H9 (cell line): ENCODE measurements at regions not wholly inside any gene's neighbourhood (a gene's known extent, or its start where the extent isn't known, plus 50 kb on each side); places are given as distances from the start of the nearest gene placed in this dataset.

Experiments used
- DNase-seq: peaks from one replicate; pipeline ENCODE4 v3.0.0-alpha.2; 2017
- H2AFZ ChIP-seq: one replicate; pipeline ENCODE4 v1.6.1; 2013; ENCODE audit warnings: mild to moderate bottlenecking, low read length, control low read depth, moderate library complexity
- H2AK5ac ChIP-seq: 2 replicates; pipeline ENCODE4 v1.6.1; 2013; ENCODE audit warnings: low read length, control low read depth, mixed read lengths; ENCODE audit not compliant: insufficient read length
- H2BK120ac ChIP-seq: one replicate; pipeline ENCODE4 v1.6.1; 2013; ENCODE audit warnings: low read depth, mild to moderate bottlenecking, low read length, control low read depth, inconsistent platforms; ENCODE audit not compliant: poor library complexity, severe bottlenecking
- H2BK12ac ChIP-seq: 2 replicates; pipeline ENCODE4 v1.6.1; 2013; ENCODE audit warnings: low read length, control low read depth, mixed read lengths, low read depth; ENCODE audit not compliant: insufficient read length
- H2BK15ac ChIP-seq: 2 replicates; pipeline ENCODE4 v1.6.1; 2013; ENCODE audit warnings: low read depth, low read length, control low read depth
- H2BK20ac ChIP-seq: one replicate; pipeline ENCODE4 v1.6.1; 2013; ENCODE audit warnings: low read depth, mild to moderate bottlenecking, low read length, control low read depth, inconsistent platforms; ENCODE audit not compliant: poor library complexity, severe bottlenecking
- H2BK5ac ChIP-seq: 2 replicates; pipeline ENCODE4 v1.6.1; 2013; ENCODE audit warnings: low read length, control low read depth, mixed read lengths; ENCODE audit not compliant: insufficient read length
- H3K14ac ChIP-seq: 2 replicates; pipeline ENCODE4 v1.6.1; 2013; ENCODE audit warnings: low read length, control low read depth; ENCODE audit not compliant: insufficient read depth
- H3K18ac ChIP-seq: 2 replicates; pipeline ENCODE4 v1.6.1; 2013; ENCODE audit warnings: low read depth, mild to moderate bottlenecking, mixed read lengths, low read length, control low read depth; ENCODE audit not compliant: insufficient read length
- H3K23ac ChIP-seq: 2 replicates; pipeline ENCODE4 v1.6.1; 2013; ENCODE audit warnings: low read length, control low read depth, mixed read lengths, low read depth; ENCODE audit not compliant: insufficient read length
- H3K23me2 ChIP-seq: 2 replicates; pipeline ENCODE4 v1.6.1; 2013; ENCODE audit warnings: low read depth, mild to moderate bottlenecking, mixed read lengths, low read length, control low read depth; ENCODE audit not compliant: insufficient read length, poor library complexity, severe bottlenecking
- H3K27ac ChIP-seq: 2 replicates; pipeline ENCODE4 v1.5.1; 2013; ENCODE audit warnings: low read length, control low read depth, mixed read lengths, low read depth; ENCODE audit not compliant: insufficient read length
- H3K27me3 ChIP-seq: 2 replicates; pipeline ENCODE4 v1.6.1; 2013; ENCODE audit warnings: low read length, control low read depth, inconsistent platforms; ENCODE audit not compliant: insufficient read depth
- H3K4ac ChIP-seq: 2 replicates; pipeline ENCODE4 v1.6.1; 2013; ENCODE audit warnings: low read depth, mild to moderate bottlenecking, control low read depth, inconsistent platforms, low read length, moderate library complexity
- H3K4me1 ChIP-seq: 2 replicates; pipeline ENCODE4 v1.6.1; 2013; ENCODE audit warnings: low read length, control low read depth, inconsistent platforms; ENCODE audit not compliant: insufficient read depth
- H3K4me2 ChIP-seq: 2 replicates; pipeline ENCODE4 v1.6.1; 2013; ENCODE audit warnings: low read length, control low read depth, mixed read lengths; ENCODE audit not compliant: insufficient read length, insufficient read depth
- H3K56ac ChIP-seq: 2 replicates; pipeline ENCODE4 v1.6.1; 2013; ENCODE audit warnings: low read depth, mild to moderate bottlenecking, mixed read lengths, low read length, control low read depth; ENCODE audit not compliant: insufficient read length
- H3K79me1 ChIP-seq: 2 replicates; pipeline ENCODE4 v1.6.1; 2013; ENCODE audit warnings: low read depth, mild to moderate bottlenecking, moderate library complexity, low read length, control low read depth, inconsistent platforms; ENCODE audit not compliant: insufficient read depth, poor library complexity, severe bottlenecking
- H3K79me2 ChIP-seq: 2 replicates; pipeline ENCODE4 v1.6.1; 2013; ENCODE audit warnings: low read length, control low read depth, inconsistent platforms; ENCODE audit not compliant: insufficient read depth
- H3K9ac ChIP-seq: 2 replicates; pipeline ENCODE4 v1.6.1; 2013; ENCODE audit warnings: low read length, control low read depth, mixed read lengths; ENCODE audit not compliant: insufficient read length; ENCODE audit errors: extremely low read depth
- H3K9me3 ChIP-seq: one replicate; pipeline ENCODE4 v1.6.1; 2013; ENCODE audit warnings: low read depth, low read length, inconsistent platforms; ENCODE audit not compliant: control insufficient read depth
- H3T11ph ChIP-seq: one replicate; pipeline ENCODE4 v1.6.1; 2013; ENCODE audit warnings: mild to moderate bottlenecking, low read length, control low read depth, inconsistent platforms
- H4K20me1 ChIP-seq: one replicate; pipeline ENCODE4 v1.6.1; 2013; ENCODE audit not compliant: control insufficient read depth, insufficient read length, insufficient read depth
- H4K5ac ChIP-seq: 2 replicates; pipeline ENCODE4 v1.6.1; 2013; ENCODE audit warnings: low read depth, mild to moderate bottlenecking, mixed read lengths, low read length, control low read depth; ENCODE audit not compliant: insufficient read length
- H4K8ac ChIP-seq: replicated peaks from 2 replicates; pipeline ENCODE4 v1.6.1; 2013; ENCODE audit warnings: low read length, control low read depth, mixed read lengths, low read depth; ENCODE audit not compliant: insufficient read length
- H4K91ac ChIP-seq: 2 replicates; pipeline ENCODE4 v1.6.1; 2013; ENCODE audit warnings: low read depth, mild to moderate bottlenecking, moderate library complexity, mixed read lengths, low read length, control low read depth; ENCODE audit not compliant: insufficient read length
- H3K27ac Mint-ChIP-seq, 3 experiments: 2 replicates in 2 of 3; 3 replicates in 1 of 3; pipeline ENCODE4 v1.8.0; 2020 to 2021; ENCODE audit warnings: mixed read lengths in 3 of 3, mild to moderate bottlenecking in 1 of 3, moderate library complexity in 1 of 3
- H3K27me3 Mint-ChIP-seq: 2 replicates; pipeline ENCODE4 v1.8.0; 2021; ENCODE audit warnings: low read depth, mild to moderate bottlenecking, moderate library complexity, mixed read lengths
- H3K36me3 Mint-ChIP-seq, 3 experiments: 2 replicates in 2 of 3; 3 replicates in 1 of 3; pipeline ENCODE4 v1.8.0; 2020 to 2021; ENCODE audit warnings: low read depth in 3 of 3, mixed read lengths in 3 of 3; ENCODE audit not compliant: insufficient read depth in 1 of 3
- H3K4me1 Mint-ChIP-seq, 2 experiments: 2 replicates each; pipeline ENCODE4 v1.8.0; 2020; ENCODE audit warnings: mixed read lengths in 2 of 2
- H3K4me3 Mint-ChIP-seq, 2 experiments: 2 replicates in 1 of 2; 3 replicates in 1 of 2; pipeline ENCODE4 v1.8.0; 2020 to 2021; ENCODE audit warnings: mild to moderate bottlenecking in 2 of 2, mixed read lengths in 2 of 2, moderate library complexity in 1 of 2
- H3K9me3 Mint-ChIP-seq, 2 experiments: 2 replicates in 1 of 2; 3 replicates in 1 of 2; pipeline ENCODE4 v1.8.0; 2020; ENCODE audit warnings: mild to moderate bottlenecking in 2 of 2, mixed read lengths in 2 of 2, moderate library complexity in 1 of 2
- CTCF ChIP-seq: fragments of 200-600 bp; sonication (generic); conservative IDR thresholded peaks from 3 replicates; pipeline ENCODE4 v1.8.0; 2021; ENCODE audit warnings: antibody characterized with exemption, mild to moderate bottlenecking
- WGBS: extraction: QIAGEN DNeasy Blood & Tissue Kit; methylation state at CpG from one replicate; pipeline ENCODE4 v1.1.7; 2013; ENCODE audit warnings: missing lambda C conversion rate, low lambda C conversion rate, mixed read lengths; ENCODE audit not compliant: insufficient read length; ENCODE audit errors: extremely low coverage; 5-methylcytosine and 5-hydroxymethylcytosine counted together

- no peaks in the 10 kb centered on the region for H3K23me2 ChIP-seq
- no peak overlapping the region for H3T11ph ChIP-seq
- no peak overlapping the region for H3K14ac ChIP-seq
- DNase-seq: no peak
- H4K5ac ChIP-seq: no peak overlapping the region
- H2BK120ac ChIP-seq: no peak overlapping the region
- peaks cover 4 to 5% of the 10 kb centered on the region in 2 experiments for H3K4me1 Mint-ChIP-seq
- H2AK5ac ChIP-seq: no peak overlapping the region
- no peak for TF ChIP-seq CTCF
- H2BK20ac ChIP-seq: no peak overlapping the region
- H3K4me3 Mint-ChIP-seq: no peak overlapping the region
- no peak overlapping the region for H3K9ac ChIP-seq
- peaks cover 3% of the 10 kb centered on the region; the same call in 1 of the 2 replicates for H3K27me3 Mint-ChIP-seq
- no peak overlapping the region for H4K8ac ChIP-seq
- no peak overlapping the region for H3K27ac ChIP-seq
- no peak overlapping the region for H3K56ac ChIP-seq
- H2AFZ ChIP-seq: no peak overlapping the region
- no peak overlapping the region for H3K4me2 ChIP-seq
- no peaks in the 10 kb centered on the region for H3K27me3 ChIP-seq
- no peak overlapping the region for H3K23ac ChIP-seq
- no peak overlapping the region for H2BK15ac ChIP-seq
- H3K4me1 ChIP-seq: no peaks in the 10 kb centered on the region
- WGBS: no CpG with 5 or more reads among the region's 4 CpGs
- H3K9me3 Mint-ChIP-seq: no peaks in the 10 kb centered on the region
- no peaks in the 10 kb centered on the region for H3K79me2 ChIP-seq
- H2BK12ac ChIP-seq: no peak overlapping the region
- H3K79me1 ChIP-seq: no peaks in the 10 kb centered on the region
- H3K36me3 Mint-ChIP-seq: no peaks in the 10 kb centered on the region
- H4K20me1 ChIP-seq: no peaks in the 10 kb centered on the region
- H3K9me3 ChIP-seq: no peaks in the 10 kb centered on the region
- no peak overlapping the region for H3K18ac ChIP-seq
- H2BK5ac ChIP-seq: no peak overlapping the region
- no peak overlapping the region for H3K27ac Mint-ChIP-seq
- no peak overlapping the region for H3K4ac ChIP-seq
- H4K91ac ChIP-seq: no peak overlapping the region
These were observed 253.6 kb upstream of the TNP1 start for GRCh38 chr2:217113491-217113890.
